Tibial artery (tissue), 4 donors: ENCODE measurements at regions not wholly inside any gene's neighbourhood (a gene's known extent, or its start where the extent isn't known, plus 50 kb on each side); places are given as distances from the start of the nearest gene placed in this dataset.

Experiments
- DNase-seq, 2 donors: peaks; one replicate each; pipeline ENCODE4 v3.0.0-alpha.2; 2019
- H3K27ac ChIP-seq, 2 donors: fragments of 200-600 bp; sonication (generic) in 1 of 2; 1 replicate in 1 of 2; 2 replicates in 1 of 2; pipeline ENCODE4 v1.5.1; 2018 to 2019; ENCODE audit warnings: mild to moderate bottlenecking in 1 of 2
- H3K27me3 ChIP-seq, 2 donors: fragments of 200-600 bp; sonication (generic) in 1 of 2; one replicate each; pipeline versions ENCODE4 v1.5.1 to v1.6.0; 2016 to 2019
- H3K36me3 ChIP-seq, 3 donors: fragments of 200-600 bp; sonication (generic) in 2 of 3; one replicate each; pipeline ENCODE4 v1.5.1; 2016 to 2019; ENCODE audit warnings: mild to moderate bottlenecking in 2 of 3
- H3K4me1 ChIP-seq, 4 donors: fragments of 200-600 bp; sonication (generic) in 2 of 4; 1 replicate in 3 of 4; 2 replicates in 1 of 4; pipeline ENCODE4 v1.5.1; 2016 to 2019
- H3K4me3 ChIP-seq, 2 donors: fragments of 200-600 bp; sonication (generic) in 1 of 2; 1 replicate in 1 of 2; 2 replicates in 1 of 2; pipeline ENCODE4 v1.5.1; 2018 to 2019; ENCODE audit warnings: mild to moderate bottlenecking in 2 of 2
- H3K9me3 ChIP-seq, 3 donors: fragments of 200-600 bp; sonication (generic) in 1 of 3; one replicate each; pipeline ENCODE4 v1.5.1; 2016 to 2019
- intact Hi-C: fragments of 100-400 bp; cut with DNase I; formaldehyde crosslinking; loops from one replicate; pipeline ENCODE4 v1.15.0; 2023; ENCODE audit warnings: low total_unique reads
- TF ChIP-seq, protein P1 (sequence below), 2 experiments: fragments of 200-600 bp in 1 of 2; fragments of 450-650 bp in 1 of 2; IDR thresholded peaks; one replicate each; pipeline ENCODE4 v1.5.1; 2017 to 2019; ENCODE audit warnings: antibody characterized with exemption in 2 of 2, mild to moderate bottlenecking in 1 of 2, moderate library complexity in 1 of 2

GRCh38 chr22:47808886-47809620 lies 1046.6 kb downstream of the TBC1D22A start:
- H3K36me3 ChIP-seq: no peaks in the 10 kb centered on the region
- TF ChIP-seq, protein P1, sequence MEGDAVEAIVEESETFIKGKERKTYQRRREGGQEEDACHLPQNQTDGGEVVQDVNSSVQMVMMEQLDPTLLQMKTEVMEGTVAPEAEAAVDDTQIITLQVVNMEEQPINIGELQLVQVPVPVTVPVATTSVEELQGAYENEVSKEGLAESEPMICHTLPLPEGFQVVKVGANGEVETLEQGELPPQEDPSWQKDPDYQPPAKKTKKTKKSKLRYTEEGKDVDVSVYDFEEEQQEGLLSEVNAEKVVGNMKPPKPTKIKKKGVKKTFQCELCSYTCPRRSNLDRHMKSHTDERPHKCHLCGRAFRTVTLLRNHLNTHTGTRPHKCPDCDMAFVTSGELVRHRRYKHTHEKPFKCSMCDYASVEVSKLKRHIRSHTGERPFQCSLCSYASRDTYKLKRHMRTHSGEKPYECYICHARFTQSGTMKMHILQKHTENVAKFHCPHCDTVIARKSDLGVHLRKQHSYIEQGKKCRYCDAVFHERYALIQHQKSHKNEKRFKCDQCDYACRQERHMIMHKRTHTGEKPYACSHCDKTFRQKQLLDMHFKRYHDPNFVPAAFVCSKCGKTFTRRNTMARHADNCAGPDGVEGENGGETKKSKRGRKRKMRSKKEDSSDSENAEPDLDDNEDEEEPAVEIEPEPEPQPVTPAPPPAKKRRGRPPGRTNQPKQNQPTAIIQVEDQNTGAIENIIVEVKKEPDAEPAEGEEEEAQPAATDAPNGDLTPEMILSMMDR (IDR thresholded peaks at IDR 0.05): no peak
- H3K4me1 ChIP-seq: no peaks in the 10 kb centered on the region
- no peak overlapping the region for H3K27ac ChIP-seq
- H3K9me3 ChIP-seq: peaks cover 0 to 11% (median 0%) of the 10 kb centered on the region in 3 donors
- peaks cover 0 to 4% of the 10 kb centered on the region in 2 donors for H3K27me3 ChIP-seq
- DNase-seq: no peak
- H3K4me3 ChIP-seq: no peak overlapping the region
- intact Hi-C loops: no loop called here

- no peaks in the 10 kb centered on the region for H3K36me3 ChIP-seq
- H3K9me3 ChIP-seq: peaks cover 0 to 11% (median 0%) of the 10 kb centered on the region in 3 donors
- intact Hi-C loops: no loop called here
- no peak for DNase-seq
- H3K27me3 ChIP-seq: peaks cover 0 to 4% of the 10 kb centered on the region in 2 donors
- H3K27ac ChIP-seq: no peak overlapping the region
- TF ChIP-seq, protein P1 (IDR thresholded peaks at IDR 0.05): no peak
- no peak overlapping the region for H3K4me3 ChIP-seq
- H3K4me1 ChIP-seq: no peaks in the 10 kb centered on the region
Measured at GRCh38 chr22:47808236-47808635, 1045.8 kb downstream of the TBC1D22A start.

DNA sequence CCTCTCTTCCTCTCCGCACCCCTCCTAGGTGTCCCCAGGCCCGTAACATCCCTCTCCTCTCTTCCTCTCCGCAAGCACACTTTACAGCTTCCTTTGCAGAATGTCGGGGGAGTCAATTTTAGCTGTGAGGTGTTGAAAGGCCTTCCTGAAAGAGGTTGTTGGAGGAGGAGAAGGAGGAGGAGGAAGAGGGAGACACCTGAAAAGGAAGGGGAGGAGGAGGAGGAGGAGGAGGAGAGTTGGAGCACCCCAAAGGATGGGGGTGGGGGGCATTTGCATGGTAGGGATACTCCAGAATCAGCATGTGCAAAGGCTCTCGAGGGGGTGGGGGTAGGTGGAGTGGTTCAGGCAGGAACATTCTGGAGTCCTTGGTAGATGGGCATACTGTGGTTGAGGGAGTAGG lies 1045.1 kb downstream of the TBC1D22A start:
- Histone ChIP-seq H3K4me1 (no peaks in the 10 kb centered on the region), H3K9me3 (peaks cover 0 to 11% (median 0%) of the 10 kb centered on the region in 3 donors), H3K36me3 (no peaks in the 10 kb centered on the region), H3K27ac (no peak overlapping the region), H3K27me3 (peaks cover 0 to 4% of the 10 kb centered on the region in 2 donors), H3K4me3 (no peak overlapping the region)
- DNase-seq: no peak
- intact Hi-C loops: no loop called here
- TF ChIP-seq, protein P1 (IDR thresholded peaks at IDR 0.05): no peak

DNA sequence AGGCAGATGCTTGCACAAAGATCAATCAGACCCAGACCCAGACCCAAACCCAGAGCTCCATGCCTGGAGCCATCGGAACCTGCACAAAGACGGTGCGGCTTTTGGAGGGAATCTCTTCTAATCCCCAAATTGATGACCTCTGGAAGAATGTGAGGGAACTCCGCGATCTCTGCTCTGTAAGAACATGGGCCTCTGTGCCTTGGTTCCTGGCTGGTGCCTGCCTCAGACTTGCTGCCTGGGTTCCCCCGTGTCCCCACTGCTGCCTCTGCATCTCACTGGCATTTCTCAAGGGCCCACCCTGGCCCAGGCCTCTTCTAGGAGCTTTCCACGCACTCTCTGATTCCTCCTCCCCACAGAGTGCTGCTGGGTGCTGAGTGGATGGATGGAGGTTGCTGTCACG lies 1044.4 kb downstream of the TBC1D22A start:
- Histone ChIP-seq H3K4me1 (no peaks in the 10 kb centered on the region), H3K9me3 (peaks cover 0 to 11% (median 0%) of the 10 kb centered on the region in 3 donors), H3K27ac (no peak overlapping the region), H3K4me3 (no peak overlapping the region), H3K27me3 (peaks cover 0 to 4% of the 10 kb centered on the region in 2 donors), H3K36me3 (no peaks in the 10 kb centered on the region)
- TF ChIP-seq, protein P1 (IDR thresholded peaks at IDR 0.05): no peak
- intact Hi-C loops: no loop called here
- no peak for DNase-seq

DNA sequence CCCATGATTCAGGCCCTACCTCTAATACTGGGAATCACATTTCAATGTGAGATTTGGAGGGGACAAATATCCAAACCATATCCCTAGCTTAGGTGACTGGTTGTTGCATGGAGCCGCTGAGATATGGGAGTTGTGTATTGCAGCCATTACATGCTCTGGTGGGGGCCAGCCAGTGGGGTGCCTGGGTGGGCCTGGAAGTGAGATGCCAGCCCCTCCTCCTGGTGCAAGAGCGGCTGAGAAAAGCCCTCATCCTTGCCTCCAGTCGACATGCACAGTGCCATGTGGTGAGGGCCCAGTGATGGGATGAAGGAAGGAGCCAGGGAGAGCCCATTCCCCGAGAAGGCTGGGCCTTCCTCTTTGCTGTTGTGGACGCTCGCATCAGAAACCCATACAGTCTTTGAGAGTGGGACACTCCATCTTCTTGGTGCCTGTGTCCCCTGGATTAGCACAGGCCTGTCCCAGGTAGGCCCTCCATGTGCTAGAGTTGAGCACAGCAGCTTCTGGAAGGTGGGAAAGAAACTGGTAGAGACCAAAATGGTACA lies 1043.0 kb downstream of the TBC1D22A start:
- no peak overlapping the region for H3K4me3 ChIP-seq
- H3K27ac ChIP-seq: no peak overlapping the region
- H3K9me3 ChIP-seq: peaks cover 0 to 11% (median 0%) of the 10 kb centered on the region in 3 donors
- DNase-seq: no peak
- intact Hi-C loops: no loop called here
- no peaks in the 10 kb centered on the region for H3K36me3 ChIP-seq
- TF ChIP-seq, protein P1 (IDR thresholded peaks at IDR 0.05): no peak
- no peaks in the 10 kb centered on the region for H3K4me1 ChIP-seq
- no peaks in the 10 kb centered on the region for H3K27me3 ChIP-seq
